IMR-90 (cell line): ENCODE measurements at regions not wholly inside any gene's neighbourhood (a gene's known extent, or its start where the extent isn't known, plus 50 kb on each side); places are given as distances from the start of the nearest gene placed in this dataset.

Experiments
- ATAC-seq: fragments of 200-7000 bp; cut with Tn5 transposase; 2 replicates; pipeline ENCODE4 v1.9.1; 2020; ENCODE audit warnings: low read depth, mild to moderate bottlenecking, moderate library complexity
- BruUV-seq: library from RNA; stranded (reverse); fragments of 400-500 nt; replicated peaks from 2 replicates; lab custom pipeline; 2021; lab: Mats Ljungman, UMichigan
- CTCF ChIA-PET: fragments of 300-600 bp; formaldehyde crosslinking; extraction: SDS; loops from one replicate; lab custom pipeline; 2021; ENCODE audit warnings: antibody characterized with exemption; lab: Yijun Ruan, JAX
- POLR2A ChIA-PET: fragments of 300-600 bp; sonication (Branson Sonifier 250); formaldehyde crosslinking; loops from one replicate; lab custom pipeline; 2022; ENCODE audit warnings: antibody characterized with exemption; ENCODE audit not compliant: unreplicated experiment; lab: Charles Lee
- DNase-seq: peaks from one replicate; pipeline ENCODE4 v3.0.0; 2013
- H2AFZ ChIP-seq: replicated peaks from 2 replicates; pipeline ENCODE3; 2013; ENCODE audit warnings: low read length, mild to moderate bottlenecking; ENCODE audit not compliant: poor library complexity
- H2AK5ac ChIP-seq: 2 replicates; pipeline ENCODE4 v1.6.1; 2013; ENCODE audit warnings: low read depth, low read length, inconsistent platforms
- H2AK9ac ChIP-seq: replicated peaks from 2 replicates; pipeline ENCODE3; 2013; ENCODE audit warnings: mild to moderate bottlenecking, low read depth, low read length, moderate library complexity; ENCODE audit not compliant: poor library complexity
- H2BK120ac ChIP-seq: 2 replicates; pipeline ENCODE4 v1.6.1; 2013; ENCODE audit warnings: low read depth, low read length, inconsistent platforms
- H2BK15ac ChIP-seq: 3 replicates; pipeline ENCODE4 v1.6.1; 2013; ENCODE audit warnings: low read depth, low read length, inconsistent platforms
- H2BK20ac ChIP-seq: 2 replicates; pipeline ENCODE4 v1.6.1; 2013; ENCODE audit warnings: low read depth, mild to moderate bottlenecking, inconsistent platforms, low read length, moderate library complexity
- H2BK5ac ChIP-seq: 2 replicates; pipeline ENCODE4 v1.6.1; 2013; ENCODE audit warnings: mild to moderate bottlenecking, low read depth, low read length, inconsistent platforms; ENCODE audit not compliant: poor library complexity, severe bottlenecking
- H3K14ac ChIP-seq: replicated peaks from 2 replicates; pipeline ENCODE4 v1.6.1; 2013; ENCODE audit warnings: low read depth, low read length, inconsistent platforms
- H3K18ac ChIP-seq: 2 replicates; pipeline ENCODE4 v1.6.1; 2013; ENCODE audit warnings: low read depth, low read length, control low read depth
- H3K23ac ChIP-seq: 2 replicates; pipeline ENCODE4 v1.6.1; 2013; ENCODE audit warnings: low read depth, low read length, inconsistent platforms
- H3K27ac ChIP-seq: 2 replicates; pipeline ENCODE4 v1.5.1; 2013; ENCODE audit warnings: mild to moderate bottlenecking, control low read depth, low read length; ENCODE audit not compliant: insufficient read depth
- H3K27me3 ChIP-seq: 2 replicates; pipeline ENCODE4 v1.6.1; 2013; ENCODE audit warnings: low read length; ENCODE audit not compliant: control insufficient read depth, insufficient read depth
- H3K36me3 ChIP-seq: 2 replicates; pipeline ENCODE4 v1.6.1; 2013; ENCODE audit warnings: low read length, mixed read lengths; ENCODE audit not compliant: control insufficient read depth, insufficient read depth
- H3K4ac ChIP-seq: 2 replicates; pipeline ENCODE4 v1.6.1; 2013; ENCODE audit warnings: low read depth, low read length, inconsistent platforms
- H3K4me1 ChIP-seq: 2 replicates; pipeline ENCODE4 v1.6.1; 2013; ENCODE audit warnings: low read length, mixed read lengths; ENCODE audit not compliant: control insufficient read depth, insufficient read depth
- H3K4me2 ChIP-seq: 2 replicates; pipeline ENCODE4 v1.6.1; 2013; ENCODE audit warnings: low read depth, mild to moderate bottlenecking, control low read depth, low read length, moderate library complexity
- H3K4me3 ChIP-seq: 2 replicates; pipeline ENCODE4 v1.5.1; 2013; ENCODE audit warnings: low read depth, mild to moderate bottlenecking, control low read depth, low read length, moderate library complexity; ENCODE audit not compliant: insufficient read depth
- H3K56ac ChIP-seq: 2 replicates; pipeline ENCODE4 v1.6.1; 2013; ENCODE audit warnings: low read length, inconsistent platforms; ENCODE audit not compliant: insufficient read depth; ENCODE audit errors: extremely low read depth
- H3K79me1 ChIP-seq, 2 experiments: 2 replicates each; pipeline ENCODE4 v1.6.1; 2013; ENCODE audit warnings: low read length in 2 of 2, inconsistent platforms in 1 of 2, low read depth in 1 of 2
- H3K9ac ChIP-seq: 2 replicates; pipeline ENCODE4 v1.6.1; 2013; ENCODE audit warnings: low read depth, low read length, control low read depth
- H3K9me1 ChIP-seq: 2 replicates; pipeline ENCODE4 v1.6.1; 2013; ENCODE audit warnings: low read length, inconsistent platforms; ENCODE audit not compliant: insufficient read depth
- H3K9me3 ChIP-seq: 2 replicates; pipeline ENCODE4 v1.6.1; 2013; ENCODE audit warnings: low read length; ENCODE audit not compliant: control insufficient read depth, insufficient read depth
- H4K20me1 ChIP-seq: 2 replicates; pipeline ENCODE4 v1.6.1; 2013; ENCODE audit warnings: low read length, inconsistent platforms; ENCODE audit not compliant: insufficient read depth
- H4K5ac ChIP-seq: 2 replicates; pipeline ENCODE4 v1.6.1; 2013; ENCODE audit warnings: mild to moderate bottlenecking, low read depth, low read length, control low read depth
- H4K8ac ChIP-seq, 2 experiments: 2 replicates each; pipeline ENCODE4 v1.6.1; 2013; ENCODE audit warnings: low read depth in 2 of 2, low read length in 2 of 2, control low read depth in 1 of 2, inconsistent platforms in 1 of 2
- H4K91ac ChIP-seq: 2 replicates; pipeline ENCODE4 v1.6.1; 2013; ENCODE audit warnings: low read depth, low read length, inconsistent platforms; ENCODE audit not compliant: insufficient read depth
- BHLHE40 ChIP-seq: fragments of 150-350 bp; IDR thresholded peaks from 2 replicates; pipeline ENCODE4 v1.6.1; 2016; ENCODE audit warnings: mild to moderate bottlenecking, low read depth, low read length
- CEBPB ChIP-seq: IDR thresholded peaks from 2 replicates; pipeline ENCODE4 v1.6.1; 2012; ENCODE audit warnings: low read depth, low read length, improper control_type of control experiment
- ELK1 ChIP-seq: fragments of 150-350 bp; IDR thresholded peaks from 2 replicates; pipeline ENCODE4 v1.6.1; 2016; ENCODE audit warnings: low read depth, mild to moderate bottlenecking, low read length, moderate library complexity, borderline replicate concordance
- MXI1 ChIP-seq: IDR thresholded peaks from 2 replicates; pipeline ENCODE4 v1.6.1; 2012; ENCODE audit warnings: low read depth, mild to moderate bottlenecking, low read length, moderate library complexity, borderline replicate concordance
- NFE2L2 ChIP-seq: fragments of 150-350 bp; IDR thresholded peaks from 2 replicates; pipeline ENCODE4 v1.6.1; 2016; ENCODE audit warnings: low read depth, mild to moderate bottlenecking, low read length
- RAD21 ChIP-seq: IDR thresholded peaks from 2 replicates; pipeline ENCODE4 v1.6.1; 2012; ENCODE audit warnings: low read length, improper control_type of control experiment
- RCOR1 ChIP-seq: IDR thresholded peaks from 2 replicates; pipeline ENCODE4 v1.6.1; 2012; ENCODE audit warnings: mild to moderate bottlenecking, low read length, improper control_type of control experiment; ENCODE audit not compliant: insufficient replicate concordance
- USF2 ChIP-seq: fragments of 150-350 bp; IDR thresholded peaks from 2 replicates; pipeline ENCODE4 v1.6.1; 2017; ENCODE audit warnings: mild to moderate bottlenecking, antibody characterized with exemption, low read length, low read depth
- WGBS, 2 experiments: methylation state at CpG; one replicate each; pipeline versions ENCODE4 v1.1.5 to v1.1.7; 2013; ENCODE audit warnings: missing lambda C conversion rate in 2 of 2; ENCODE audit not compliant: insufficient read length in 1 of 2; ENCODE audit errors: extremely low coverage in 2 of 2; 5-methylcytosine and 5-hydroxymethylcytosine counted together
- dilution Hi-C: fragments of 300-500 bp; cut with HindIII; formaldehyde crosslinking; loops from one replicate; pipeline ENCODE4 v1.14.3; 2018; ENCODE audit warnings: low sequenced_read_pairs; ENCODE audit not compliant: unreplicated experiment
- in situ Hi-C: fragments of 300-500 bp; cut with MboI; formaldehyde crosslinking; loops from 3 replicates; pipeline ENCODE4 v1.14.3; 2019; ENCODE audit warnings: low sequenced_read_pairs, inconsistent platforms, mixed read lengths
- intact Hi-C: fragments of 100-400 bp; cut with micrococcal nuclease; formaldehyde crosslinking; loops from 2 replicates; pipeline ENCODE4 v1.10.0; 2022

DNA sequence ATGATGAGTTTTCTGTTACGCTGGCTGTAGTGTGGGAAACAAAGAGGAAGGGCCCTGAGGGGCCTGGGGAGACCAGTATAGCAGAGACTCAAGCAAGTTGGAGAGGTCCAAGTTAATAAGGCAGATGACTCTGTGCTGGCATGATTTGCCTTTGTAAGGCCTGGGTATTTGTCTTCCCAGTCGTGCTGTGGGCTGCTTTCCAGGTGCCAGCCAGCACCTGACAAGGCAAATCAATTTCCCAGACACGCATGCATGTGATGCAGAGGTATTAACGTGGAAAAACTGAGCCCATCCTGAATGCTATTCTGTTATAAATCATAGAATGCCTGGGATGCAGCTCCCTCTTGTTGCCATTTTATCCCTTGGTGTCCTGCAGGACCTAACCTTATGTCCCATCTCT lies 175.6 kb downstream of the MFSD1 start:
- ATAC-seq = no peak
- dilution Hi-C loops (no loop called here), intact Hi-C loops (no loop called here), in situ Hi-C loops (no loop called here)
- no peaks in the 10 kb centered on the region for H3K9me3 ChIP-seq
- no peak overlapping the region for H3K14ac ChIP-seq
- H2AK5ac ChIP-seq = no peak overlapping the region
- H4K5ac ChIP-seq = no peak overlapping the region
- H3K4me1 ChIP-seq = no peaks in the 10 kb centered on the region
- H3K4me3 ChIP-seq = no peak overlapping the region
- DNase-seq = no peak
- H3K18ac ChIP-seq = no peak overlapping the region
- H4K8ac ChIP-seq = no peak overlapping the region
- no peak overlapping the region for H4K91ac ChIP-seq
- no peak overlapping the region for H3K4me2 ChIP-seq
- H2BK120ac ChIP-seq = no peak overlapping the region
- H3K9me1 ChIP-seq = no peaks in the 10 kb centered on the region
- H2BK20ac ChIP-seq = no peak overlapping the region
- no peak overlapping the region for H3K27ac ChIP-seq
- ChIA-PET CTCF (no interaction called here), POLR2A (no interaction called here)
- no peaks in the 10 kb centered on the region; the same call in 1 of the 2 replicates for H3K27me3 ChIP-seq
- WGBS, 2 experiments = 7% methylated on average over 2 of the region's 4 CpGs; no CpG with 5 or more reads in 1 of the 2 experiments
- no peak overlapping the region for H3K4ac ChIP-seq
- no peak overlapping the region for H3K56ac ChIP-seq
- TF ChIP-seq ELK1 = no peak
- TF ChIP-seq RCOR1 = no peak
- TF ChIP-seq USF2 = no peak
- no peak for TF ChIP-seq BHLHE40
- no peak for TF ChIP-seq CEBPB
- TF ChIP-seq RAD21 = no peak
- no peak for TF ChIP-seq NFE2L2
- no peak for TF ChIP-seq MXI1
- no peaks in the 10 kb centered on the region for H3K36me3 ChIP-seq
- H3K9ac ChIP-seq = no peak overlapping the region
- H2AFZ ChIP-seq = no peak overlapping the region
- no peak overlapping the region for H2AK9ac ChIP-seq
- no peaks in the 10 kb centered on the region for H3K79me1 ChIP-seq
- no peaks in the 10 kb centered on the region for H4K20me1 ChIP-seq
- no peak overlapping the region for H3K23ac ChIP-seq
- no peak overlapping the region for H2BK5ac ChIP-seq
- no peak overlapping the region for H2BK15ac ChIP-seq
- no TSS peak for BruUV-seq
